Activated CD8-positive, alpha-beta memory T cell treated with anti-CD3 and anti-CD28 coated beads, Interleukin-2, amount 10 ng/mL, durations not matched to agents 7 days and 5 days (primary cell): ENCODE measurements at regions not wholly inside any gene's neighbourhood (a gene's known extent, or its start where the extent isn't known, plus 50 kb on each side); places are given as distances from the start of the nearest gene placed in this dataset.

Source experiments
- ATAC-seq: fragments of 150-1000 bp; cut with Tn5 transposase; one replicate; pipeline ENCODE4 v1.10.0; 2021; ENCODE audit warnings: moderate library complexity
- CTCF ChIA-PET: fragments of 350-600 bp; sonication (Branson Sonifier 250); formaldehyde crosslinking; loops from one replicate; lab custom pipeline; 2021; ENCODE audit warnings: antibody characterized with exemption; lab: Charles Lee
- DNase-seq: peaks from one replicate; pipeline ENCODE4 v3.0.0-alpha.2; 2020
- H3K27ac Mint-ChIP-seq: one replicate; pipeline ENCODE4 v1.8.0; 2021; ENCODE audit warnings: mild to moderate bottlenecking, mixed read lengths
- H3K27me3 Mint-ChIP-seq: one replicate; pipeline ENCODE4 v1.8.0; 2021; ENCODE audit warnings: mixed read lengths
- H3K36me3 Mint-ChIP-seq: one replicate; pipeline ENCODE4 v1.8.0; 2021; ENCODE audit warnings: mild to moderate bottlenecking, mixed read lengths
- H3K4me1 Mint-ChIP-seq: one replicate; pipeline ENCODE4 v1.8.0; 2021; ENCODE audit warnings: mixed read lengths
- H3K4me3 Mint-ChIP-seq: one replicate; pipeline ENCODE4 v1.8.0; 2021; ENCODE audit warnings: mild to moderate bottlenecking, moderate library complexity, mixed read lengths
- H3K9me3 Mint-ChIP-seq: one replicate; pipeline ENCODE4 v1.8.0; 2022; ENCODE audit warnings: low read depth, mixed read lengths

DNA sequence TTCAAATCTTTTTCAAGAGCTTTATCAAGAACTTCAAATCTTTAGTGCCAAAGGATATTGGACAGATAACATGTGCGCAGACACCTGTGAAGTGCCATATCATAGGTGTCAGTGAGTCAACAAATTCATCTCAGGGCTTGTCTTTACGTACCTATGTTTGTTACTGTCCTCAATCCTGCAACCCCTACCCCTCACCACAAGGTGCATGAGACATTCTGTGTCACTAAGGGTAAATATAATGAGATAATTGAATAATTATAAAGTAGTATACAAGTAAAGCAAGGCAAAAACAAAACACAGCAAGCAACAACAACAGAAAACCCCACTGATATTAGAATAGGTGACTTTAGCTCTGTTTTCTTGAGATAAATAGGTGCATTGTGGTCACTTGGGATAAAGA lies 1495.8 kb upstream of the TMEFF2 start:
- H3K4me3 Mint-ChIP-seq, result no peak overlapping the region

DNA sequence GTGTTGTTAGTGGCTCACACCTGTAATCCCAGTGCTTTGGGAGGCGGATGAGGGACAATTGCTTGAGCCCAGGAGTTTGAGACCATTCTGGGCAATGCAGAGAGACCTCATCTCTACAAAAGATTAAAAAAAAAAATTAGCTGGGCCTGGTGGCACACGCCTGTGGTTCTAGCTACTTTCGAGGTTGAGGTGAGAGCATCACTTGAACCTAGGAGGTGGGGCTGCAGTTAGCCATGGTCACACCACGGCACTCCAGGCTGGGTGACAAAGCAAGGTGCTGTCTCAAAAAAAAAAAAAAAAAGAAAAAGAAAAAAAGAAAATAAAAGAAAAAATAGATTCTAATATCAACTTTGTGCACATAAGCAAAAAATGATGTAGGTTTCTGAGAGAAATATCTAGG lies 1492.5 kb upstream of the TMEFF2 start:
- H3K9me3 Mint-ChIP-seq, result no peaks in the 10 kb centered on the region
- ATAC-seq (no peak), DNase-seq (no peak)
- H3K4me3 Mint-ChIP-seq, result no peak overlapping the region
- no peaks in the 10 kb centered on the region for H3K27me3 Mint-ChIP-seq
- no peaks in the 10 kb centered on the region for H3K4me1 Mint-ChIP-seq
- no peaks in the 10 kb centered on the region for H3K36me3 Mint-ChIP-seq
- CTCF ChIA-PET, result no interaction called here
- H3K27ac Mint-ChIP-seq, result no peak overlapping the region

More for the DNA sequence above, 1495.8 kb upstream of the TMEFF2 start:
- Mint-ChIP-seq H3K27ac (no peak overlapping the region), H3K36me3 (no peaks in the 10 kb centered on the region), H3K27me3 (no peaks in the 10 kb centered on the region), H3K9me3 (no peaks in the 10 kb centered on the region), H3K4me1 (no peaks in the 10 kb centered on the region)
- no peak for DNase-seq
- CTCF ChIA-PET, result no interaction called here
- no peak for ATAC-seq

DNA sequence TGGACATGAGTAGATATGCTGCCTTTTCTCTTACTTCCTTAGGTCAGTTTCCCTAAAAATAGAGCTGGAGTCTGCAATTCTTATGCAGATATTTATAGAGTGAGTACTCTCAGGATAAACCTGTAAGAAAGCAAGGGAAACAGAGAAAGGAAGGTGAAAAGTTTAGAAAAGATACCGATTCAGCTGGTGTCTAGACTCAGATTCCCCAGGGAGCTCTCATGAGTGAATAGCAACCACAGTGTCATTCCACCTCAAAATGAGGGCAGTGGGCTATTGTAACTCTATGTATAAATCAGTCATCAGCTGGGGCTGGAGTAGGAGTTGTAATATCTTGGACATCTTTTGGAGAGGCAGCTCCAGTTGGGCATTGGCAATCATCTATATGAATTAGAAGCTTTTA lies 1485.1 kb upstream of the TMEFF2 start:
- H3K27me3 Mint-ChIP-seq, result no peaks in the 10 kb centered on the region
- CTCF ChIA-PET, result no interaction called here
- no peaks in the 10 kb centered on the region for H3K36me3 Mint-ChIP-seq
- H3K27ac Mint-ChIP-seq, result no peak overlapping the region
- no peaks in the 10 kb centered on the region for H3K9me3 Mint-ChIP-seq
- no peaks in the 10 kb centered on the region for H3K4me1 Mint-ChIP-seq
- H3K4me3 Mint-ChIP-seq, result no peak overlapping the region
- DNase-seq (no peak), ATAC-seq (no peak)

DNA sequence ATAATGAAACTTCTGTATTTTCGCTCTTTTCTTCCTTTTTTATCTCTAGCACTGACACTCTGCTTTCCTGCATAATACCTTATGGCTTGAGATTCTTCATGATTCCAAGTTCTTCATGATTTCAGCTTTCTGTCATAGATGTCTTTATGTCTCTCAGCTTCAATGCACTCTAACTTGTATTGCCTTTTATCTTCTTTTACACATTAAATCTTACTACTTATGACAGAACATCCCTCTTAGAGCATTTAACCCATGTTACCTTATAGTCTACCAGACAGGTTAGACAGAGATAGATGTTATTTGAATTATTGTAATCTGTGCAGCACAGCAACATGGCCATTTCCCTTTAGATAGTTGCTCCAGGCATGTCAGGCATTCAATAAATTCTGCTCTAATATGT lies 1475.7 kb upstream of the TMEFF2 start:
- no peak overlapping the region for H3K27ac Mint-ChIP-seq
- no peak for ATAC-seq
- H3K4me3 Mint-ChIP-seq, result no peak overlapping the region
- CTCF ChIA-PET, result no interaction called here
- DNase-seq, result no peak
- H3K4me1 Mint-ChIP-seq, result no peaks in the 10 kb centered on the region
- no peaks in the 10 kb centered on the region for H3K9me3 Mint-ChIP-seq
- H3K36me3 Mint-ChIP-seq, result no peaks in the 10 kb centered on the region
- no peaks in the 10 kb centered on the region for H3K27me3 Mint-ChIP-seq

DNA sequence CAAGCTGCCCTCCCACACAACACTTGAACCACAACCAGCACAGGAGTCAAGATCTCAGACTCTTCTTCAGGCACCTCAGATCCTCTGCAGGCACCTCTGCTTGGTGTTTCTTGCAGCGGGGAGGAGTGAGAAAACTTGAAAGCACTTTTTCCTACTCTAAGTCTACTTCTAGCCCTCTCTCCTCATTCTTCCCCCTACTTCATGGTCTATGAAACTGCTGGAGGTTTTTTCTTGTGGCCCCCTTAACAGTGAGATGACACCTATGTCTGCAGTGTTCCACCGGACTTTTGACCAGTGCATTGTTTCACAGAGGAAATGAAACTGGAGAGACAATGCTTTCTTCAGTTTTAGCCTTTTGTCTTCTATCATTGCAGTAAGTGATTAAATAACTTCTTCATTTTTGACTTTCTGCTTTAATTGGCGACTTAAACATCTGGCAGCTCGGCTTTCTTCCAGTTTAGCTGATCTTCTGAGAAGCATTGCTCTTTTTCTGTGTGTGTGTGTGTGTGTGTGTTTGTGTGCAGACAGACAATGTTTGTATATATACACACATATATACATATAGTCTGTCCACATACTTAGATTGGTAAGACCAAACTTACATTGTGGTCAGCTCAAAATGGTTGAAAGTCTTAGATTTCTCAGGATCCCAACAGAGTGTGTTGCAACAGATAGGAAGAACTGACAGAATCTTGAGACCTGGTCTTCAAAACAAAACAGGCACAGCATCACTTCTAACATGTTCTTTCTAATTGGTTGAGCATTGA lies 1474.0 kb upstream of the TMEFF2 start:
- no peaks in the 10 kb centered on the region for H3K27me3 Mint-ChIP-seq
- no peaks in the 10 kb centered on the region for H3K9me3 Mint-ChIP-seq
- no peak overlapping the region for H3K4me3 Mint-ChIP-seq
- DNase-seq, result no peak
- no peak overlapping the region for H3K27ac Mint-ChIP-seq
- CTCF ChIA-PET, result no interaction called here
- no peak for ATAC-seq
- no peaks in the 10 kb centered on the region for H3K4me1 Mint-ChIP-seq
- H3K36me3 Mint-ChIP-seq, result no peaks in the 10 kb centered on the region

DNA sequence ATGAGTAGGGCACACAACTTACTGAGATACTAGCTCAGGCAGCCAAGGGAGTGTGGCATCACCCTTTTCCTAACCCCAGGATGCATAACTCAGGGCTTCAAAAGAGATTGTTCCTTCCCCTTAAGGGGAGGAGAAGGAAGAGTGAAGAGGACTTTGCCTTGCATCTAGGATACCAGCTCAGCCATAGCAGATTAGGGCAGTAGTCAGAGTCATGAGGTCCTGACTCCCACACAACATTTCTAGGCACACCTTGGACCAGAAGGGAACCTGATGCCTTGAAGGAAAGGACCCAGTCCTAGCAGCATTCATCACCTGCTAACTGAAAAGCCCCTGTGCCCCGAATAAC lies 1433.2 kb upstream of the TMEFF2 start:
- Mint-ChIP-seq H3K27me3 (no peaks in the 10 kb centered on the region), H3K4me1 (no peaks in the 10 kb centered on the region), H3K27ac (no peak overlapping the region), H3K36me3 (no peaks in the 10 kb centered on the region), H3K9me3 (no peaks in the 10 kb centered on the region), H3K4me3 (no peak overlapping the region)
- ATAC-seq, result no peak
- no peak for DNase-seq
- CTCF ChIA-PET, result no interaction called here

DNA sequence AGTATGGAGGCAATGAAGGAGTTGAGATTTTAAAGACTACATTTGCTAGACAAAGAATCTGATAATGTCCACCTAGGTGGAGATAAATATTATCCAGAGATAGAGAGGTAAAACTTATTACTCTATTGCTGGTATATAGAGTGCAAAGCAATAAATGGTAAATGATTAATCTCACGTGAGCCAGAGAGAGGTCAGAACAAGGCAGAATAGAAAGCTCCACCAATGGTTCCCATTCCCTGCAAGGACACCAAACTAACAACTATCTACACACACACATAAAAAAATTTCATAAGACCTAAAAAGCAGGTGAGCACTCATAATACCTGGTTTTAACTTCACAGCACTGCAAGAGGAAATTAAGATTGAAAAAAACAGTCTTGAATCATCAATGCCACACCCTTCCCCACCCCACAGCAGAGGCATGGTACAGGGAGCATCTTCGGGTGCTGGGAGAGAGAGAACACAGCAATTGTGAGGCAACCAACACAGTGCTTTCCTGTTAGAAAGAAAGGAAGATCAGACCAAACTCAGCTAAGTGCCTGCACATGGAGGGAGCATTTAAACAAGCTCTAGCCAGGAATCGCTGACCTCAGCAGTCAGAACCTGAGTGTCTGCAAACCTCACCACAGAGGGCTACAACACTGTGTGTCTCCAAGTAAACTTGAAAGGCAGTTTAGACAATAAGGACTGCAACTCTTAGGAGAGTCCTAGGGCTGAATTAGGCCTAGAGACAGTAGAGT lies 1432.6 kb upstream of the TMEFF2 start:
- CTCF ChIA-PET, result no interaction called here
- no peak overlapping the region for H3K4me3 Mint-ChIP-seq
- ATAC-seq, result no peak
- no peaks in the 10 kb centered on the region for H3K4me1 Mint-ChIP-seq
- no peaks in the 10 kb centered on the region for H3K9me3 Mint-ChIP-seq
- DNase-seq, result no peak
- H3K36me3 Mint-ChIP-seq, result no peaks in the 10 kb centered on the region
- H3K27ac Mint-ChIP-seq, result no peak overlapping the region
- H3K27me3 Mint-ChIP-seq, result no peaks in the 10 kb centered on the region

DNA sequence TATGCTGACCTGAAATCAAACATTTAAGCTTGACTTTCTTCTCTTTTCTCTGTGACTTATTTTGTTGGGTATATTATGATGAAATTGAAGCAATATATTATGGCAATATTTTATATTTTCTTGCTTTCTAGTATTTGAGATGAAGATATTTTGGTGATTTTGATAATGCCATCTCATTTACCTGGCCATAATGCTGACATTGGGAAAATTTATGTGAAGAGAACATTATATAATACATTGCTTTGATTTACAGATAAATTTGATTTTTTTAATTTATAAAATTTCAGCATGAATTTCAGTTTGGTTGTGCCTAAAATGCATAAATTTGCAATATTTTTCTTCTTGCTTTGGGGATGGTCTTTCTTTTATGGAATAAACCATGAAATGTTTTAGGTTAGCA lies 1413.7 kb upstream of the TMEFF2 start:
- no peaks in the 10 kb centered on the region for H3K36me3 Mint-ChIP-seq
- CTCF ChIA-PET, result no interaction called here
- H3K4me3 Mint-ChIP-seq, result no peak overlapping the region
- H3K4me1 Mint-ChIP-seq, result no peaks in the 10 kb centered on the region
- ATAC-seq (no peak), DNase-seq (no peak)
- H3K27ac Mint-ChIP-seq, result no peak overlapping the region
- H3K27me3 Mint-ChIP-seq, result no peaks in the 10 kb centered on the region
- H3K9me3 Mint-ChIP-seq, result no peaks in the 10 kb centered on the region

DNA sequence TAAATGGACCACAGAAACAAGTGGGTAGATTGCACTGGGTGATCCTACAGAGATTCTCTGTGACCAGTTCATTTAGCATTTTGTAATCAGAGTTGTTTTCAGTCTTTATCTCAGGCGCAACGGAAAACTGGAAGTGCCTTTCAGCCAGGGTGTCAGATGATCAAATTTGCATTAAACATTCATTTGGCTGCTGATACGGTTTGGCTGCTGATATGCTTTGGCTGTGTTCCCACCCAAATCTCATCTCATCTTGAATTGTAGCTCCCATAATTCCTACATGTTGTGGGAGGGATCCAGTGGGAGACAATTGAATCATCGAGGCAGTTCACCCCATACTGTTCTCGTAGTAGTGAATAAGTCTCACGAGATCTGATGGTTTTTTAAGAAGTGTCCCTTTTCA lies 1396.1 kb upstream of the TMEFF2 start:
- Mint-ChIP-seq H3K4me3 (no peak overlapping the region), H3K4me1 (no peaks in the 10 kb centered on the region), H3K36me3 (no peaks in the 10 kb centered on the region), H3K27me3 (no peaks in the 10 kb centered on the region), H3K9me3 (peaks cover 3% of the 10 kb centered on the region), H3K27ac (no peak overlapping the region)
- CTCF ChIA-PET, result no interaction called here
- DNase-seq (no peak), ATAC-seq (no peak)

DNA sequence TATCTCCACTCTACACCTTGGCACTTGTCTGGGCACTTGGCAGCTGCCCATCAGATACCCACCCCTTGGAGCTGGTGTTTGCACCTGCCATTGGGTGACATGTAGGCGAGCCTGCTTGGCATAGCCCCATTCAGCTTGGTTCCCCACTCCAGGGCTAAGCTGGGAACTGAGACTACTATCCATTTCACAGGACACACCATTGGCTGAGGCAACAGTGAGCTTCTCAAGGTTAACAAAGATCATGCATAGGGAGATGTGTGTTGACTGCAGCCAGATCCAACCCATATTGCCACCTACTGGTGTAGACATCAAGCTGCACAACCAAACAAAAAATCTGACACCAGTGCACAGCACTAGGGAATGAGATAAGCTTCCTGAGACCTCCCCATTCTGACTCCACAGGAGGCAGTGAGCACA lies 1389.8 kb upstream of the TMEFF2 start:
- ATAC-seq (no peak), DNase-seq (no peak)
- no peaks in the 10 kb centered on the region for H3K36me3 Mint-ChIP-seq
- H3K4me3 Mint-ChIP-seq, result no peak overlapping the region
- H3K27ac Mint-ChIP-seq, result no peak overlapping the region
- H3K9me3 Mint-ChIP-seq, result no peaks in the 10 kb centered on the region
- CTCF ChIA-PET, result no interaction called here
- no peaks in the 10 kb centered on the region for H3K27me3 Mint-ChIP-seq
- no peaks in the 10 kb centered on the region for H3K4me1 Mint-ChIP-seq

DNA sequence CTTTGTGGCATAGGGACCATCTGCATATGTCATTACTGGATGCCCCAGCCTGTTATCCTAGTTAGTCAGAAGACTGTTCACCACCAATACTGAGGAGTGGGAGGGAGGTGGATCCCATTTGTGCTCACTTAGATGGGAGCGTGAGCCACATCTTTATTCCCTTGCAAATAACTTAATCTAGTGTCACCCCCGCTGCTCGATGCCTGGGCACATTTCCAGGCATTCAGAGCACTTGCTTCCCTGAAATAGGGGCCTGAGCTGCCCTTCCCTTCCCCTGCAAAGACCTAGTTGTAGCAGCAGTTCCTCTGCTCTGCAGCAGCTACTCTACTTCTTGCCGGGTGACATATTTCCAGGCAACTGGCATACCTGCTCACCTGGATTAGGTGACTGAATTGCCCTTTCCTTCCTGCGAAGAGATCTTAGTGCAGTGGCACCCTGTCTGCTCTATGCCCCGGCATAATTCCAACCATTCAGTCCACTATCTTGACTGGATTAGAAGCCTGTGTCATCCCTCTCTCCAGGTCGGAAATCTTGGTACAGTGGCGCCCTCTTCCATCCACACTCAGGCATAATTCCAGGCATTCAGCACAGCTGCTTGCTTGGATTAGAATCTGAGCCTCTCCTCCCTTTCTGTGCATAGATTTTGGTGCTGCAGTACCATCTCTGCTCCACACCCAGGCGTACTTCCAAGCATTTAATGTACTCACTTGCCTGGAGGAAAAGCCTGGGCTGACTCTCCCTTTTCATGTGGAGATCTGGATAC lies 1389.1 kb upstream of the TMEFF2 start:
- H3K36me3 Mint-ChIP-seq, result no peaks in the 10 kb centered on the region
- no peaks in the 10 kb centered on the region for H3K4me1 Mint-ChIP-seq
- CTCF ChIA-PET, result no interaction called here
- no peaks in the 10 kb centered on the region for H3K9me3 Mint-ChIP-seq
- DNase-seq, result no peak
- no peaks in the 10 kb centered on the region for H3K27me3 Mint-ChIP-seq
- H3K4me3 Mint-ChIP-seq, result no peak overlapping the region
- no peak for ATAC-seq
- H3K27ac Mint-ChIP-seq, result no peak overlapping the region

DNA sequence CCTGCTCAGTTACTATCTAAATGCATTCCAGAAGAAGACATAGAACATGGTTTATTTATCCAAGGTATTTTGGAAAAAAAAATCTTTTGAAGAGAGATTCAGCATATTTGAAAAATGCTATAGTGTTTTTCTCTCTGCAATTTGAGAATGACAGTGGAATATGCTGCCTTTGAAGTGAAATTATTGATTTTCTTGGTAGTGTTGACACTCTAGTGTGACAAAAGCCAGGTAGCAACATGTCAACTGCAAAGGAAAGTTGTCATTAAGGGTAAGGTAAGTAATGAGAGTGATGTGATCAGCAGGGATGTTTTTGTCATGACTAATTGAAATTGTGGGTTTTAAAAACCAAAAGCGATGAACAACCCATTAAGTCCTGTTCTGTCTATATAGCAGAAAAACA lies 1387.1 kb upstream of the TMEFF2 start:
- Mint-ChIP-seq H3K9me3 (no peaks in the 10 kb centered on the region), H3K36me3 (no peaks in the 10 kb centered on the region), H3K4me1 (no peaks in the 10 kb centered on the region), H3K4me3 (no peak overlapping the region), H3K27me3 (no peaks in the 10 kb centered on the region), H3K27ac (no peak overlapping the region)
- no peak for DNase-seq
- no peak for ATAC-seq
- CTCF ChIA-PET, result no interaction called here

DNA sequence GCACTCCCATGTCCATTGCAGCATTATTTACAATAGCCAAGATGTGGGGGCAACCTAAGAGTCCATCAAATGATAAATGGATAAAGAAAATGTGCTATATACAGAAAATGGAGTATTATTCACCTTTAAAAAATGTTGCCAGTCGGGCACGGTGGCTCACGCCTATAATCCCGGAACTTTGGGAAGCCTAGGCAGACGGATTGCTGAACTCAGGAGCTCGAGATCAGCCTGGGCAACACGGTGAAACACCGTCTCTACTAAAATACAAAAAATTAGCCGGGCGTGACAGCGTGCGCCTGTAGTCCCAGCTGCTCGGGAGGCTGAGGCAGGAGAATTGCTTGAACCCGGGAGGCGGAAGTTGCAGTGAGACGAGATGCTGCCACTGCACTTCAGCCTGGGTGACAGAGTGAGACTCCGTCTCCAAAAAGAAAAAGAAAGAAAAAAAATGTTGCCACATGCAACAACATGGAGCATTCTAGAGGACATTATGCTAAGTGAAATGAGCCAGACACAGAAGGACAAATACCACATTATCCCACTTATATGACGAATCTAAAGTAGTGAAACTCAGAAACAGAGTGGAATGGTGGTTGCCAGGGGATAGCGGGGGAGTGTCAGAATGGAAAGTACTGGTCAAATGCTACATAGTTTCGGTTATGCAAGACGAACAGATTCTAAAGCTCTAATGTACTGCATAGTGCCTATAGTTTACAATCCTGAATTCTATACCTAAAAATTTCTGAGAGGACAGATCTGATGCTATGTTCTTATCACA lies 1385.6 kb upstream of the TMEFF2 start:
- Mint-ChIP-seq H3K4me1 (no peaks in the 10 kb centered on the region), H3K27ac (no peak overlapping the region), H3K27me3 (no peaks in the 10 kb centered on the region), H3K36me3 (no peaks in the 10 kb centered on the region), H3K9me3 (no peaks in the 10 kb centered on the region), H3K4me3 (no peak overlapping the region)
- CTCF ChIA-PET, result no interaction called here
- ATAC-seq, result no peak
- DNase-seq, result no peak
